ENCODE measurements at regions not wholly inside any gene's neighbourhood (a gene's known extent, or its start where the extent isn't known, plus 50 kb on each side); places are given as distances from the start of the nearest gene placed in this dataset.
A peak's percentile ranks its signal among the peaks of the same experiment; 100 is the strongest.

DNA sequence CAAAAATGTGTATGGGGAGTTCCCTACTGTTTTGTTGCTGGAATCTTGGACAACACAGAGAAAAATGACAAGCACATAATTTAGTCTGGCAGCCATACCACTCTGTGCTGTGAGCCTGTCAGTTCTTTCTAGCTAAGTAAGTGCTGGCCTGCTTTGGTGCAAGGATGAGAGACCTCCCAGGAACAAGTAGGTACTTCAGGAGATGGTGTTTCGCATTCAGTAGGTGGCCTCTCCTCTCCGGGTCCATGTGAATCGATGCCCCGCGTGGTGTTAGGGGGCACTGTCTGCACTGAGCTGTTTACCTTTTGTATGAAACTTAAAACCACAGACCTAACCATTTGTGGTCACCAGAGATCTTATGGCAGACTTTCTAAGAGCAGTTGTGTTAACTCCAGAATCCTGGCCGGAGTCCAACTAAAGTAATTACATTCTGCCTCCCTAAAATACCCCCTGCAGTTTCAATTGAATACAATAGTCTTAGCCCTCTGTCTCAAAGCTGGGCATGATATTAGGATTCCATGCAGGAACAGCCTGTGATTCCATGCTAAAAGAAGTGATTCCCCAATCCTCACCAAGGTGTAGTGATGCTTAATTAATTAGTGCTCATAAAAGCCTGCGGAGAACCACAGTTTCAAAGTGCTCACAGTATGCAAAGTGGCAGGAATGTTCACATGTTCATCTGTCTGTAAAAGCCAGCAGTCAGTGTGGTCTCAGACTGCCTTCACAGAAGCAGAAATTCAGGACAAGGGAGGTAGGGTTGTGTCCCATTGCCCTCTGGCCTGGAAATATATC is 64.2 kb downstream of the LLPH start:
- FAIRE-seq, result peak; percentile 32
- DNase-seq (ENCODE audit: low spot score), result peak; percentile 52

GRCh38 chr12:66065641-66066136 is 64.9 kb downstream of the LLPH start:
- FAIRE-seq, result no peak
- DNase-seq (ENCODE audit: low spot score), result no peak

- no peak for FAIRE-seq
These were observed 65.4 kb downstream of the LLPH start for GRCh38 chr12:66065150-66065549.

GRCh38 chr12:66063916-66064315 is 66.6 kb downstream of the LLPH start:
- FAIRE-seq (no peak), DNase-seq (ENCODE audit: low spot score) (no peak)

More at GRCh38 chr12:66065150-66065549, 65.4 kb downstream of the LLPH start:
- no peak for DNase-seq (ENCODE audit: low spot score)

GRCh38 chr12:66062290-66062625 is 68.3 kb downstream of the LLPH start:
- FAIRE-seq, result no peak
- DNase-seq (ENCODE audit: low spot score), result no peak

DNA sequence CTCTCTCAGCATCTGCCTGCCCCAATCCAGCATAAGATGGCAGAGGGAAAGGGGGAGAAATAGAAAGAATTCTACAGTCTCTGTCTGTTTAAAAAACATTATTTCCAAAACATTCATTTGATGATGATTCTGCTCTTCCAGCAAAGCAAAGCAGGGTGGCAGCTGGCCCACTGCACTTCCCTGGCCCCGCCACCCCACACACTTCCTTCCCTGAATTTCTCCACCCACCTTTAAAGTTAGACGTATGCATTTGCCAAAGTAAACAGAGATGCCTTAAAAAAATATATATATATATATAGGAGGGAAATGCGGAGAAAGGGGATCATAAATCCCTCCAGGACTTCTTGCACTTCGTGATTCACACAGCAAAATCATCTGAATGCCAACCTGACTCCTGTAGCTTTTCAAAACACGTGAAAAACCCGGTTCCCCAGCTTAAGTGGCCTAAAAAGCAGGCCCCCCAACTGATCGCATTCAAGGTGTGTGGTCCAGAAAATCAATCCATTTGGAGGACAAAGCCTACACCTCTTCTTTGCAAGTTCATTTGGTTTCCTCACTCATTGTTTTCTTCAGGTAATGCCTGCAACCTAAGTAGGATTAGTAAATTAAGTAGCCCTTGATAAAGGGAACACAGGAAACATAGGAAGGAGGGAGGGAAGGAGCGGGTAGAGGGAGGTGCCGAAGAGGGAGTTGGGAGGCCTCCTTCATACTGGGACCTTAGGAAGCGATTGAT is 68.8 kb downstream of the LLPH start:
- DNase-seq (ENCODE audit: low spot score) (no peak), FAIRE-seq (no peak)

- FAIRE-seq, result no peak
- DNase-seq (ENCODE audit: low spot score), result no peak
These were observed 69.5 kb downstream of the LLPH start for GRCh38 chr12:66061076-66061475.

DNA sequence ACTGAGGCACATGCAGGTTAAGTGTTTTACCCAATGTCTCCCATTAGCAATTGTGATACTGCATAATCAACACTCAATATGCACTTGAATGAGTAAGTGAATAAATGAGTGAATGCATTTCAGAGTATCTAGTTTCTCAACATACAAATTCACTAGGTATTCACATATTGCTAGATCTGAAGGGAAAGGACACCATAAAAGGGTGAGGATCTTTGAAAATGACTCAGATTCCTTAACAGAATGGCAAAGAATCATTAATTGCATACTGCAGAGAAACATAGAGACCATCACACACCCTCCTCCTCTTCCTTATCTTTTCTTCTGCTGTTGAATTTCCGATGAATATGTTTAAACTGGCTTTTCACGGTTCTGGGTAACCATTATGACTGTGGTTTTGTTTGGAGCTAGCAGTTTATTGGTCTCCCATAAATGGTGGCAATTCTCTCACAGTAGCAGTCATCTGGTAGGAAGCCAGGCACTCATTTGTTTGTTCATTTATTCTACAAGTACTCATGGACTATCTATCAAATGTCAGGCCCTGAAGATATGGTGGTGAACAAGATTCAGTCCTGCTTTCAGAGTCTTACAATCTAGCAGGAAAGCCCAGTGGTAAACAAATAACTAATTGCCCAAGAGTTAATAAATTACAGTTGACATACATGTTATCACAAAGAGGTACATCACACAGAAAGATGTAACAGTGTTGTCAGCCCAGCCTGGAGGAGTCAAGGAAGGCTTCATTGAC is 70.2 kb downstream of the LLPH start:
- FAIRE-seq (no peak), DNase-seq (ENCODE audit: low spot score) (no peak)

- FAIRE-seq (no peak), DNase-seq (ENCODE audit: low spot score) (no peak)
These were observed 70.9 kb downstream of the LLPH start for GRCh38 chr12:66059666-66060065.

- DNase-seq (ENCODE audit: low spot score) (no peak), FAIRE-seq (no peak)
These were observed 72.0 kb downstream of the LLPH start for GRCh38 chr12:66058554-66058953.

DNA sequence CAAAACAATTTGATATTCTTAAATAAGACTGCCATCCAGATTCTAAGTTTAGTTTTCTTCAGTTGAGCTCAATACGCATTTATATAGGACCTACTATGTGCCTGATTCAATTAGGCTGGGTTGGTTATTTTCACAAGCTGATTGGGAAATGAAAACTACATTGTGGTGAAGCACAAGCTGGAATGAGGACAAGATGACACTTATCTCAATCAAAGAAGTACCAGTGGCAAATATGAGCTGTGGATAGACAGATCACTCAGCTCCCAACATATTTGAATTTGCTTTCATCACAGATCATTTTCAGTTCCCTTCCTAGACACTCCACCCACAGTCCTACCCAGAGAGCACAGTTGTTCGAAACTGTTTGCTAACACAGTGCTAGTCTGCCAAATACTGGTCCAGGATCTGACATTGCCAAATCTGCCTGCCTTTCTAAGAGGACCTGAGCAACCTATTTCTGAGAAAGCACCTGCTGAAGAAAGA is 74.7 kb downstream of the LLPH start:
- no peak for FAIRE-seq

DNA sequence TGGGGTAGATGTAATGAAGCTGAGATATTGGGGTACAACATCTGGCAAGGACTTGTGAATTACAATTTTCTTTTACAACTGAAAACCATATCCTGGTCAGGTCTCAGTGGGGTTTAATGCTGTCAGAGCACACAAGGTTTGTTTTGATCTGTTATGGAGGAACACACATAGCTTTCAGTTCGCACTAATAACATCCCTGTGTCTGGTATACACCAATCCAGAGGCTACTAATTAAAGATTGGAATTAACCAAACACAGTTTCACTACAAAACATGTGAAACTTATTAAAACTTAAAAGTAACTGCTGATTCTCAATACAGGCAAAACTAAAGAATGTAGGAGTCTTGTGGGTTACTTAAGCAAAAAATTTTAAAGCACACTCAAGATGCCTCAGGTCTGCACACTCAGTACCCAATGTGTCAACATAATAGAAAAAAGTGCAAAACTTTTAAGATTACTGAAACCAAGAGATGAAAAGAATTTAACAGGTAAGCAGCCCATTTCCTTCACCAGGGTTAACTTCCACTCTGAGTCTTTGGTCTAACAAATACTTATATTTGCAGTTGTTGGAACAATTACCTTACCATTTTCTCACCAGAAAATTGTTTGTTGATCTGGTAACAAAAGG is 77.4 kb downstream of the LLPH start:
- FAIRE-seq (no peak), DNase-seq (ENCODE audit: low spot score) (no peak)

More for the DNA sequence above, 74.7 kb downstream of the LLPH start:
- no peak for DNase-seq (ENCODE audit: low spot score)

GRCh38 chr12:66051361-66051760 is 79.2 kb downstream of the LLPH start:
- no peak for FAIRE-seq

DNA sequence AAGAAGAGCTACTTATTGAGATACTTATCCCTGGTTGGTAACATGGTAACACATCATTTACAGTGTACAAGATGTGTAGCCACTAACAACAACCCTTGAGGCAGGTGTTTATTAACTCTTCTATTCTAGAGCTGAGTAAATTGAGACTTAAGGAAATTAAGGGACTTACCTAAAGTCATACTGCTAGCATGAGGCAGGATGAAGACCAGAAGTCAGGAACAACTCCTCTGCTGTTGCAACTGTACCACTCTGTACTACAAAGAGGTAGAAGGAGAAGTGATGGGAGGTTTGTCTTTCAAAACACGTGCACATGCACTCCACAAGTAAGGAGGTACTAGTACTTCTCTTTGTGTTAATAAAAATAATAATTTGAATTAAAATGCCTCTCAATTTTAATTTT is 79.9 kb downstream of the LLPH start:
- FAIRE-seq (no peak), DNase-seq (ENCODE audit: low spot score) (no peak)

More at GRCh38 chr12:66051361-66051760, 79.2 kb downstream of the LLPH start:
- DNase-seq (ENCODE audit: low spot score), result no peak

GRCh38 chr12:66050283-66050576 is 80.3 kb downstream of the LLPH start:
- FAIRE-seq, result no peak
- DNase-seq (ENCODE audit: low spot score), result no peak

GRCh38 chr12:66049538-66050282 is 80.8 kb downstream of the LLPH start:
- no peak for FAIRE-seq

DNA sequence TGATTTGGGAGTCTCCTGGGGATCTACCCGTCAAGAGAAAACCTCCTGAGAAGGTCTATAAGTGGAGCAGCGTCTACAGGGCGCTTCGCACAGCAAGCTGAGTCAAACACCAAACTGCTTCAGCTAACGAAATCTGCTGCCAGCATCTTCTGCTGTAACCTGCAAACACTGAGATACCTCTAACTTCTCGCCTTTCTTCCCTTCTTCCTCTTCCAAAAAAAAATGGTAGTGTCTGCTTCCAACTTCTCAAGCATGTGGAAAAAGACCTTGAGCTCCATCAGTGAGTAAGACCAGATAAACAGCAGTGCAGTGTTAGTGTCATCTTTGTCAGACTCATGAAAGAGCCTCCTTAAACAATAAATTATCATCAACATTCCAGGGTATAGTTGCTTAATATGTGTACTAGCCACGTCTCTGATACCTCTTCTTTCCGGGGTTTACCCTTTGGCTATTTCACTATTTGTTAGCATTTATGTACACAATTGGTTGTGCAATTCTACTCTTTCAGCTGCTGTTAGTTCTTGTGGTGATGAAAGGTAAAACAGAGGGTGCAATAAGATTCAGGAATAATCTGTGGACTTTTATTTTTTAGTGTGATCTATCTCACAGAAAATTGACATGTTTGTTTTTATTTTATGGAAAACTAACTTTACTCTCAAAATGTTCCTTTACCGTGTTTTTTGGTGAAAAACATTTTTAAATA is 81.6 kb downstream of the LLPH start:
- DNase-seq (ENCODE audit: low spot score) (no peak), FAIRE-seq (no peak)

More at GRCh38 chr12:66049538-66050282, 80.8 kb downstream of the LLPH start:
- no peak for DNase-seq (ENCODE audit: low spot score)

DNA sequence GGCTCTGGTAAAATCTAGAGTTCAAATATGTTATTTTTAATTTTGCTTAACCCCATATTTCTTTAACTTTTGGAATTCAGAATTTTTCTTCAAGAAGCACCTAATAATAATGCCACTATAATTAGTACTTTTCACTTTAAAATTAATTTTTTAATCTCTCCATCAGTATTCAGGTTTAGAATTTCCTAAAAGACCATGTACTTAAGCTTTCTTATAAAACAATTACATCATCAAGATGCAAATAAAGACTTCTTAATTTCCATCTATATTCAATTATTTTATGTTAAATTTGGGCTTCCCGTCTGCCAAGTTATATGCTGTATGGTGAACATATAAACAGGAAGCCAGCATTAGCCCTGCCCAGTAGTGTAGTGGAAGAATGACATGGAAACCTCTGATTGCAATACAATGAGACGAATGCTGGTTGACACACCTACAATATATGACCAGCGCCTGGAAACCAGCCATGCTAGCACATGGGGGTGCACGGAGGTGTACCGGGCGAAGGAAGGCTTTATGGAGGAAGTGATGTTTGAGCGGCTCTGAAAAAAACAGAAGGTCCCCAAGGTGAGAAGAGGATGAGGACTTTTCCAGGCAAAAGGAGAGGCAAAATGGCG is 82.2 kb downstream of the LLPH start:
- no peak for DNase-seq (ENCODE audit: low spot score)
- FAIRE-seq, result no peak

DNA sequence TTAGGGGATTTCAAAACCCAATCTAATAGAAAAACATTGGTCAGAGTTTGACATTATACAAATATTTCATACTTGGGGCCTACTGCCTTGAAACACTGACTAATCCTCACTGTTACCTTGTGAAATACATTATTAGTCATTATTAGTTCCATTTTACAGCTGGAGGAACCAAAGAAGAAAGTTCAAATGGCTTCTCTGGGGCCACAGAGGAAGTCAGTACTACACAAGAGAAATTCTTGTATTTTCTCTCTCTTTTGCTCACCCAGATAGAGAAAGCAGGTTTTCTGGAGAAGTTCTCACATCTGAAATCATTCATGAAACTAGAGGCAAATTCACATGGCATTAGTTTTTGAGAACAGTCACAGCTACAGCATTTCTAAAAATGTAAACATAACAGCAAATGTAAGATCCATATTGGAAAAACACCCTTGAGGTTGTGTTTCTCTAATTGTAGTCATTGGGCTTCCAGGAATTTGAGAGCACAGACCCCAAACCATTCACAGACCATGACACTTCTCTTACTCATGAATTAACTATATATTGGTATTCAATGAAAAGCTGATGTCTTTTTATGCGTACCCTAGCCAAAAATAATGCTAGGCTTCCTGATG is 83.0 kb downstream of the LLPH start:
- FAIRE-seq, result no peak

More for the DNA sequence above, 83.0 kb downstream of the LLPH start:
- DNase-seq (ENCODE audit: low spot score), result no peak
